Panc1 (cell line): ENCODE measurements at regions not wholly inside any gene's neighbourhood (a gene's known extent, or its start where the extent isn't known, plus 50 kb on each side); places are given as distances from the start of the nearest gene placed in this dataset.

Experiments
- ATAC-seq: fragments of 200-7000 bp; cut with Tn5 transposase; 2 replicates; pipeline ENCODE4 v1.9.1; 2020; ENCODE audit warnings: mild to moderate bottlenecking, moderate library complexity
- BruUV-seq: library from RNA; stranded (reverse); fragments of 400-500 nt; replicated peaks from 2 replicates; lab custom pipeline; 2021; lab: Mats Ljungman, UMichigan
- CTCF ChIA-PET: fragments of 300-600 bp; sonication (Branson Sonifier 250); formaldehyde crosslinking; loops from one replicate; lab custom pipeline; 2022; ENCODE audit warnings: antibody characterized with exemption; lab: Charles Lee
- POLR2A ChIA-PET: fragments of 300-600 bp; sonication (Branson Sonifier 250); formaldehyde crosslinking; loops from one replicate; lab custom pipeline; 2022; ENCODE audit warnings: antibody characterized with exemption; lab: Charles Lee
- DNase-seq: peaks from one replicate; pipeline ENCODE4 v3.0.0-alpha.2; 2010; ENCODE audit warnings: low read depth, low spot score
- H3K27ac ChIP-seq: 2 replicates; pipeline ENCODE4 v1.5.1; 2011; ENCODE audit warnings: mild to moderate bottlenecking, low read length, inconsistent platforms
- H3K27me3 ChIP-seq: fragments of 200-500 bp; sonication (Bioruptor generic); 2 replicates; pipeline ENCODE4 v1.6.0; 2014; ENCODE audit warnings: low read length, inconsistent platforms; ENCODE audit not compliant: control insufficient read depth, insufficient read depth
- H3K36me3 ChIP-seq: fragments of 200-500 bp; sonication (Bioruptor generic); 2 replicates; pipeline ENCODE4 v1.5.1; 2014; ENCODE audit warnings: inconsistent platforms, mild to moderate bottlenecking, low read length, moderate library complexity; ENCODE audit not compliant: control insufficient read depth, insufficient read depth
- H3K4me1 ChIP-seq: 2 replicates; pipeline ENCODE4 v1.5.1; 2011; ENCODE audit warnings: inconsistent platforms, mild to moderate bottlenecking, low read length, moderate library complexity; ENCODE audit not compliant: control insufficient read depth, insufficient read depth
- H3K4me3 ChIP-seq, 2 experiments: 2 replicates each; pipeline ENCODE4 v1.5.1; 2011 to 2012; ENCODE audit warnings: low read depth in 2 of 2, low read length in 2 of 2, mild to moderate bottlenecking in 2 of 2, inconsistent platforms in 1 of 2, moderate library complexity in 1 of 2
- H3K9me3 ChIP-seq: fragments of 200-500 bp; sonication (Bioruptor generic); 2 replicates; pipeline ENCODE4 v1.5.1; 2014; ENCODE audit warnings: low read depth, mild to moderate bottlenecking, inconsistent platforms, low read length, moderate library complexity; ENCODE audit not compliant: control insufficient read depth, insufficient read depth
- POLR2AphosphoS5 ChIP-seq: IDR thresholded peaks from 2 replicates; pipeline ENCODE4 v1.6.1; 2012; ENCODE audit warnings: mild to moderate bottlenecking, low read depth, low read length, moderate library complexity
- SIN3A ChIP-seq: IDR thresholded peaks from 2 replicates; pipeline ENCODE4 v1.6.1; 2012; ENCODE audit warnings: low read depth, mild to moderate bottlenecking, low read length, moderate library complexity, borderline replicate concordance; ENCODE audit not compliant: insufficient read depth
- TCF7L2 ChIP-seq: IDR thresholded peaks from 2 replicates; pipeline ENCODE4 v1.6.1; 2011; ENCODE audit warnings: mild to moderate bottlenecking, low read depth, low read length, inconsistent platforms
- in situ Hi-C: cut with HindIII; loops from 2 replicates; pipeline ENCODE4 v1.10.0; 2016; ENCODE audit warnings: low sequenced_read_pairs, low pct_unique_long_range_greater_than_20kb
- intact Hi-C: fragments of 100-400 bp; cut with micrococcal nuclease; formaldehyde crosslinking; loops from one replicate; pipeline ENCODE4 v1.10.0; 2022; ENCODE audit not compliant: unreplicated experiment
- TF ChIP-seq, protein P1 (sequence below): fragments of 450-650 bp; IDR thresholded peaks from 2 replicates; pipeline ENCODE4 v1.5.1; 2017; ENCODE audit warnings: mild to moderate bottlenecking
- TF ChIP-seq, protein P2 (sequence below), 2 experiments: IDR thresholded peaks; 2 replicates each; pipeline ENCODE4 v1.6.1; 2011 to 2012; ENCODE audit warnings: low read depth in 2 of 2, control low read depth in 1 of 2, low read length in 1 of 2, mild to moderate bottlenecking in 1 of 2, moderate library complexity in 1 of 2; ENCODE audit not compliant: insufficient read depth in 1 of 2

DNA sequence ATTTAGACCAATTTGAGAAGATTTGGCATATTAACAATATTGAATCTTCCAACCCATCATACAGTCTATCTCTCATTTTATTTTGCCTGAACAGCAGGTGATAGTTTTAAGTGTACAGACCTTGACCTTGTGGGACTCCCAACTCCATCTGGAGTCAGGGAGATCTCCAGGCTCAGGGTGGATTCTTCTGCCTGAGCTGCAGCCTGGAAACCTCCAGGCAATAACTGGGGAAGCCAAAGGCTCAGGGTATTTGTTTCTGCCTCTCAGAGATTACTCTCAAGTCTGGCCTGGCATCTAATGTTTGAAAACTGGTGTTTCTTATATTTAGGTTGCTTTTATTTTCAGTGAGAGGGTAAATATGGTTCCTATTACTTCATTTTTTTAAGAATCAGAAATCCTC lies 102.1 kb upstream of the C1QTNF9B start:
- H3K9me3 ChIP-seq: no peaks in the 10 kb centered on the region
- CTCF ChIA-PET: no interaction called here

DNA sequence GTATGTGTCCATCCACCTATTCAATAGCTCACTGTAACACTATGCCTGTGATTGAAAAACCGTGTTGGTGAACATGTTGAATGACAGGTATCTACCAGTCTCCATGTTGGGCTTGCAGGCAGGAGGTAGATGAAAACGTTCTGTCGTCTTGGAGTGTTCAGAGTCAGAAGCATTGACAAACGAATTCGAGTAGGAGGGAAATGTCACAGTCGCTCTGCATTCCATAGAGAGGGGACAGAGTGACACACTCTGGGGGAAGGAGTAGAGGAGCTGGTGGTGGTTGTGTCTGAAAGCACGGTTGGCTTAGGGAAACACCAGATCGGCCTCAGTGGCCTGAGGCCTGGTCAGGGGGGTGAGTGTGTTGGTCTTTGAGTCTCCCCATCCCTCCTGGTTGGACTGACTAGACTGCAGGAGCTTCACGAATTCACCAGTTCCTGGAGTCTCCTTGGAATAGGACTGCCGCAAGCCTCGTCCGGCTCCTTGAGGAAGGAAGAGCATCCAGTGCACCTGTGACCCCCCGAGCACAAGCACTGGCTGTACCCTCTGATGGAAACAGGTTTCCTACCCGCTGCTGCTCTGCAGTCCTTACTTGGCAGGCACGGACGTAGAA lies 105.0 kb upstream of the C1QTNF9B start:
- ATAC-seq (no peak), DNase-seq (no peak)
- POLR2A ChIA-PET: no interaction called here
- TF ChIP-seq SIN3A (no peak), POLR2AphosphoS5 (no peak), TCF7L2 (no peak)
- TF ChIP-seq, protein P1, sequence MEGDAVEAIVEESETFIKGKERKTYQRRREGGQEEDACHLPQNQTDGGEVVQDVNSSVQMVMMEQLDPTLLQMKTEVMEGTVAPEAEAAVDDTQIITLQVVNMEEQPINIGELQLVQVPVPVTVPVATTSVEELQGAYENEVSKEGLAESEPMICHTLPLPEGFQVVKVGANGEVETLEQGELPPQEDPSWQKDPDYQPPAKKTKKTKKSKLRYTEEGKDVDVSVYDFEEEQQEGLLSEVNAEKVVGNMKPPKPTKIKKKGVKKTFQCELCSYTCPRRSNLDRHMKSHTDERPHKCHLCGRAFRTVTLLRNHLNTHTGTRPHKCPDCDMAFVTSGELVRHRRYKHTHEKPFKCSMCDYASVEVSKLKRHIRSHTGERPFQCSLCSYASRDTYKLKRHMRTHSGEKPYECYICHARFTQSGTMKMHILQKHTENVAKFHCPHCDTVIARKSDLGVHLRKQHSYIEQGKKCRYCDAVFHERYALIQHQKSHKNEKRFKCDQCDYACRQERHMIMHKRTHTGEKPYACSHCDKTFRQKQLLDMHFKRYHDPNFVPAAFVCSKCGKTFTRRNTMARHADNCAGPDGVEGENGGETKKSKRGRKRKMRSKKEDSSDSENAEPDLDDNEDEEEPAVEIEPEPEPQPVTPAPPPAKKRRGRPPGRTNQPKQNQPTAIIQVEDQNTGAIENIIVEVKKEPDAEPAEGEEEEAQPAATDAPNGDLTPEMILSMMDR: no peak
- TF ChIP-seq, protein P2, sequence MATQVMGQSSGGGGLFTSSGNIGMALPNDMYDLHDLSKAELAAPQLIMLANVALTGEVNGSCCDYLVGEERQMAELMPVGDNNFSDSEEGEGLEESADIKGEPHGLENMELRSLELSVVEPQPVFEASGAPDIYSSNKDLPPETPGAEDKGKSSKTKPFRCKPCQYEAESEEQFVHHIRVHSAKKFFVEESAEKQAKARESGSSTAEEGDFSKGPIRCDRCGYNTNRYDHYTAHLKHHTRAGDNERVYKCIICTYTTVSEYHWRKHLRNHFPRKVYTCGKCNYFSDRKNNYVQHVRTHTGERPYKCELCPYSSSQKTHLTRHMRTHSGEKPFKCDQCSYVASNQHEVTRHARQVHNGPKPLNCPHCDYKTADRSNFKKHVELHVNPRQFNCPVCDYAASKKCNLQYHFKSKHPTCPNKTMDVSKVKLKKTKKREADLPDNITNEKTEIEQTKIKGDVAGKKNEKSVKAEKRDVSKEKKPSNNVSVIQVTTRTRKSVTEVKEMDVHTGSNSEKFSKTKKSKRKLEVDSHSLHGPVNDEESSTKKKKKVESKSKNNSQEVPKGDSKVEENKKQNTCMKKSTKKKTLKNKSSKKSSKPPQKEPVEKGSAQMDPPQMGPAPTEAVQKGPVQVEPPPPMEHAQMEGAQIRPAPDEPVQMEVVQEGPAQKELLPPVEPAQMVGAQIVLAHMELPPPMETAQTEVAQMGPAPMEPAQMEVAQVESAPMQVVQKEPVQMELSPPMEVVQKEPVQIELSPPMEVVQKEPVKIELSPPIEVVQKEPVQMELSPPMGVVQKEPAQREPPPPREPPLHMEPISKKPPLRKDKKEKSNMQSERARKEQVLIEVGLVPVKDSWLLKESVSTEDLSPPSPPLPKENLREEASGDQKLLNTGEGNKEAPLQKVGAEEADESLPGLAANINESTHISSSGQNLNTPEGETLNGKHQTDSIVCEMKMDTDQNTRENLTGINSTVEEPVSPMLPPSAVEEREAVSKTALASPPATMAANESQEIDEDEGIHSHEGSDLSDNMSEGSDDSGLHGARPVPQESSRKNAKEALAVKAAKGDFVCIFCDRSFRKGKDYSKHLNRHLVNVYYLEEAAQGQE (IDR thresholded peaks at IDR 0.05; ENCODE audit: insufficient read depth in 1 of 2, low read depth in 2 of 2, low read length in 1 of 2): no peak
- BruUV-seq: no TSS peak
- intact Hi-C loops (no loop called here), in situ Hi-C loops (no loop called here)
- no peaks in the 10 kb centered on the region; the same call in none of the 2 replicates for H3K27me3 ChIP-seq
- no peaks in the 10 kb centered on the region for H3K36me3 ChIP-seq
- no peaks in the 10 kb centered on the region for H3K9me3 ChIP-seq
- H3K27ac ChIP-seq: no peak overlapping the region
- CTCF ChIA-PET: no interaction called here
- H3K4me3 ChIP-seq: no peak overlapping the region
- H3K4me1 ChIP-seq: no peaks in the 10 kb centered on the region

More for the DNA sequence above, 102.1 kb upstream of the C1QTNF9B start:
- Histone ChIP-seq H3K36me3 (no peaks in the 10 kb centered on the region), H3K4me1 (no peaks in the 10 kb centered on the region), H3K27ac (no peak overlapping the region), H3K27me3 (no peaks in the 10 kb centered on the region; the same call in none of the 2 replicates), H3K4me3 (no peak overlapping the region)
- no peak for DNase-seq
- TF ChIP-seq, protein P1: no peak
- TF ChIP-seq POLR2AphosphoS5 (no peak), SIN3A (no peak), TCF7L2 (no peak)
- TF ChIP-seq, protein P2 (IDR thresholded peaks at IDR 0.05; ENCODE audit: insufficient read depth in 1 of 2, low read depth in 2 of 2, low read length in 1 of 2): no peak
- no TSS peak for BruUV-seq
- intact Hi-C loops: no loop called here
- POLR2A ChIA-PET: no interaction called here
- in situ Hi-C loops: no loop called here
- no peak for ATAC-seq
